HG03159 (cell line): ENCODE measurements at regions not wholly inside any gene's neighbourhood (a gene's known extent, or its start where the extent isn't known, plus 50 kb on each side); places are given as distances from the start of the nearest gene placed in this dataset.

Source experiments
- ATAC-seq: cut with Tn5 transposase; IDR thresholded peaks from one replicate; pipeline ENCODE4 v1.9.1; 2021; ENCODE audit warnings: mild to moderate bottlenecking, moderate library complexity; ENCODE audit not compliant: unreplicated experiment

GRCh38 chr9:86700629-86701028 lies 246.7 kb downstream of the GAS1 start:
- no peak for ATAC-seq

GRCh38 chr9:86697999-86698398 lies 249.3 kb downstream of the GAS1 start:
- ATAC-seq, result no peak

GRCh38 chr9:86697213-86697612 lies 250.1 kb downstream of the GAS1 start:
- ATAC-seq, result no peak

GRCh38 chr9:86695910-86696424 lies 251.3 kb downstream of the GAS1 start:
- no peak for ATAC-seq

GRCh38 chr9:86690034-86690433 lies 257.3 kb downstream of the GAS1 start:
- ATAC-seq, result no peak

- no peak for ATAC-seq
These were observed 259.5 kb downstream of the GAS1 start for GRCh38 chr9:86687788-86688187.

GRCh38 chr9:86685556-86685955 lies 261.8 kb downstream of the GAS1 start:
- no peak for ATAC-seq

- no peak for ATAC-seq
These were observed 263.2 kb downstream of the GAS1 start for GRCh38 chr9:86684148-86684547.

- ATAC-seq, result no peak
These were observed 265.1 kb downstream of the GAS1 start for GRCh38 chr9:86682240-86682639.

- no peak for ATAC-seq
These were observed 267.4 kb downstream of the GAS1 start for GRCh38 chr9:86679909-86680308.

- no peak for ATAC-seq
These were observed 270.9 kb downstream of the GAS1 start for GRCh38 chr9:86676396-86676795.

- ATAC-seq, result no peak
These were observed 271.5 kb downstream of the GAS1 start for GRCh38 chr9:86675805-86676204.

GRCh38 chr9:86674487-86674886 lies 272.8 kb downstream of the GAS1 start:
- ATAC-seq, result no peak

- ATAC-seq, result no peak
These were observed 274.3 kb downstream of the GAS1 start for GRCh38 chr9:86672966-86673365.

GRCh38 chr9:86672301-86672700 lies 275.0 kb downstream of the GAS1 start:
- no peak for ATAC-seq

GRCh38 chr9:86671018-86671417 lies 276.3 kb downstream of the GAS1 start:
- no peak for ATAC-seq

GRCh38 chr9:86670536-86670935 lies 276.8 kb downstream of the GAS1 start:
- ATAC-seq, result no peak

GRCh38 chr9:86670076-86670475 lies 277.2 kb downstream of the GAS1 start:
- ATAC-seq, result no peak

- no peak for ATAC-seq
These were observed 277.9 kb downstream of the GAS1 start for GRCh38 chr9:86669422-86669821.

- no peak for ATAC-seq
These were observed 278.8 kb downstream of the GAS1 start for GRCh38 chr9:86668488-86668887.

GRCh38 chr9:86667307-86667706 lies 280.0 kb downstream of the GAS1 start:
- no peak for ATAC-seq

- no peak for ATAC-seq
These were observed 281.9 kb downstream of the GAS1 start for GRCh38 chr9:86665416-86665815.

- ATAC-seq, result no peak
These were observed 282.7 kb downstream of the GAS1 start for GRCh38 chr9:86664603-86665002.

- no peak for ATAC-seq
These were observed 283.4 kb downstream of the GAS1 start for GRCh38 chr9:86663905-86664304.
